ENCODE measurements at regions not wholly inside any gene's neighbourhood (a gene's known extent, or its start where the extent isn't known, plus 50 kb on each side); places are given as distances from the start of the nearest gene placed in this dataset.

GRCh38 chr1:110763149-110763548 lies 88.4 kb upstream of the KCNA3 start:
- no peak for DNase-seq

GRCh38 chr1:110760321-110760720 lies 85.6 kb upstream of the KCNA3 start:
- no peak for DNase-seq

GRCh38 chr1:110756506-110756905 lies 81.8 kb upstream of the KCNA3 start:
- DNase-seq, result no peak

GRCh38 chr1:110752941-110753725 lies 78.4 kb upstream of the KCNA3 start:
- DNase-seq, result no peak

GRCh38 chr1:110750562-110750961 lies 75.8 kb upstream of the KCNA3 start:
- no peak for DNase-seq

GRCh38 chr1:110749960-110750359 lies 75.2 kb upstream of the KCNA3 start:
- no peak for DNase-seq

- no peak for DNase-seq
These were observed 72.0 kb upstream of the KCNA3 start for GRCh38 chr1:110746644-110747259.

GRCh38 chr1:110743397-110743796 lies 68.7 kb upstream of the KCNA3 start:
- no peak for DNase-seq

- no peak for DNase-seq
These were observed 62.3 kb upstream of the KCNA3 start for GRCh38 chr1:110736900-110737605.

- no peak for DNase-seq
These were observed 59.5 kb upstream of the KCNA3 start for GRCh38 chr1:110734133-110734680.

- DNase-seq, result no peak
These were observed 56.8 kb upstream of the KCNA3 start for GRCh38 chr1:110731529-110731928.

- DNase-seq, result no peak
These were observed 53.8 kb upstream of the KCNA3 start for GRCh38 chr1:110728388-110729001.

- DNase-seq, result no peak
These were observed 52.5 kb upstream of the KCNA3 start for GRCh38 chr1:110727246-110727645.

- DNase-seq, result no peak
These were observed 52.0 kb upstream of the KCNA3 start for GRCh38 chr1:110726755-110727154.
